SK-N-SH (cell line): ENCODE measurements at regions not wholly inside any gene's neighbourhood (a gene's known extent, or its start where the extent isn't known, plus 50 kb on each side); places are given as distances from the start of the nearest gene placed in this dataset.
A peak's percentile ranks its signal among the peaks of the same experiment; 100 is the strongest.

ENCODE experiments used
- CTCF ChIA-PET: fragments of 300-600, 350-600 bp; formaldehyde crosslinking; extraction: SDS; loops from one replicate; lab custom pipeline; 2021; lab: Yijun Ruan, JAX
- POLR2A ChIA-PET: fragments of 350-600 bp; sonication (Branson Sonifier 250); formaldehyde crosslinking; extraction: SDS; loops from one replicate; lab custom pipeline; 2020; ENCODE audit warnings: antibody characterized with exemption, inconsistent platforms; lab: Yijun Ruan, JAX
- DNase-seq: peaks from one replicate; pipeline ENCODE4 v3.0.0; 2012
- H2AFZ ChIP-seq: fragments of 200-600 bp; sonication (generic); 2 replicates; pipeline ENCODE4 v1.8.1; 2016; ENCODE audit warnings: antibody characterized with exemption, mild to moderate bottlenecking, low read depth
- H3F3A ChIP-seq: fragments of 200-600 bp; sonication (generic); replicated peaks from 2 replicates; pipeline ENCODE3; 2016; ENCODE audit warnings: antibody characterized with exemption, mild to moderate bottlenecking; ENCODE audit not compliant: insufficient read depth
- H3K27ac ChIP-seq, 2 experiments: fragments of 200-500 bp in 1 of 2; fragments of 200-600 bp in 1 of 2; sonication (Bioruptor generic) in 1 of 2; sonication (generic), shearing (Covaris generic) in 1 of 2; 2 replicates each; pipeline versions ENCODE4 v1.5.1 to v1.6.1; 2014 to 2016; ENCODE audit warnings: low read depth in 2 of 2, inconsistent platforms in 1 of 2, low read length in 1 of 2, mild to moderate bottlenecking in 1 of 2, mixed read lengths in 1 of 2
- H3K27me3 ChIP-seq: fragments of 200-600 bp; sonication (generic), shearing (Covaris generic); 2 replicates; pipeline ENCODE4 v1.6.1; 2016; ENCODE audit warnings: mixed run types; ENCODE audit not compliant: insufficient read depth
- H3K36me3 ChIP-seq, 2 experiments: fragments of 200-500 bp in 1 of 2; fragments of 200-600 bp in 1 of 2; sonication (Bioruptor generic) in 1 of 2; sonication (generic) in 1 of 2; replicated peaks in 1 of 2; 2 replicates each; pipeline versions ENCODE3 to v1.5.1; 2014 to 2016; ENCODE audit warnings: low read length in 1 of 2, mild to moderate bottlenecking in 1 of 2; ENCODE audit not compliant: insufficient read depth in 2 of 2, control insufficient read depth in 1 of 2
- H3K4me1 ChIP-seq, 2 experiments: fragments of 200-500 bp in 1 of 2; fragments of 200-600 bp in 1 of 2; sonication (Bioruptor generic) in 1 of 2; sonication (generic), shearing (Covaris generic) in 1 of 2; 2 replicates each; pipeline versions ENCODE4 v1.5.1 to v1.6.1; 2014 to 2016; ENCODE audit warnings: low read depth in 1 of 2, low read length in 1 of 2, mixed run types in 1 of 2; ENCODE audit not compliant: insufficient read depth in 2 of 2, control insufficient read depth in 1 of 2
- H3K4me2 ChIP-seq: fragments of 200-600 bp; sonication (generic), shearing (Covaris generic); 2 replicates; pipeline ENCODE4 v1.6.1; 2017; ENCODE audit warnings: mixed run types
- H3K4me3 ChIP-seq, 2 experiments: fragments of 200-500 bp in 1 of 2; fragments of 200-600 bp in 1 of 2; sonication (Bioruptor generic) in 1 of 2; sonication (generic), shearing (Covaris generic) in 1 of 2; 2 replicates each; pipeline versions ENCODE4 v1.5.1 to v1.8.1; 2014 to 2016; ENCODE audit warnings: low read depth in 2 of 2, inconsistent platforms in 1 of 2, low read length in 1 of 2, mild to moderate bottlenecking in 1 of 2, mixed read lengths in 1 of 2, moderate library complexity in 1 of 2
- H3K79me2 ChIP-seq: fragments of 200-600 bp; sonication (generic); 2 replicates; pipeline ENCODE4 v1.8.1; 2017; ENCODE audit warnings: mild to moderate bottlenecking; ENCODE audit not compliant: insufficient read depth
- H3K9ac ChIP-seq: fragments of 200-600 bp; sonication (generic); 2 replicates; pipeline ENCODE4 v1.6.1; 2017; ENCODE audit warnings: mixed run types
- H3K9me2 ChIP-seq: fragments of 200-600 bp; sonication (generic); 2 replicates; pipeline ENCODE4 v1.6.1; 2017; ENCODE audit warnings: mixed run types
- H3K9me3 ChIP-seq: fragments of 200-600 bp; sonication (generic); 2 replicates; pipeline ENCODE4 v1.6.1; 2017; ENCODE audit warnings: mixed run types, mild to moderate bottlenecking, moderate library complexity
- H4K20me1 ChIP-seq: fragments of 200-600 bp; sonication (generic); 2 replicates; pipeline ENCODE4 v1.6.1; 2017; ENCODE audit warnings: mild to moderate bottlenecking, mixed run types; ENCODE audit not compliant: insufficient read depth
- CTCF ChIP-seq: fragments of 200-600 bp; sonication (generic); IDR thresholded peaks from 2 replicates; pipeline ENCODE4 v1.6.1; 2017; ENCODE audit warnings: antibody characterized with exemption, mild to moderate bottlenecking, moderate library complexity
- ELF1 ChIP-seq: IDR thresholded peaks from 2 replicates; pipeline ENCODE4 v1.4.0; 2012
- EP300 ChIP-seq, 2 experiments: IDR thresholded peaks; 2 replicates each; pipeline versions ENCODE4 v1.4.0 to v1.6.1; 2012; ENCODE audit warnings: borderline replicate concordance in 1 of 2, low read depth in 1 of 2, low read length in 1 of 2
- FOSL2 ChIP-seq: IDR thresholded peaks from 2 replicates; pipeline ENCODE4 v1.4.0; 2012; ENCODE audit warnings: low read depth, mild to moderate bottlenecking, moderate library complexity, borderline replicate concordance
- GABPA ChIP-seq: IDR thresholded peaks from 2 replicates; pipeline ENCODE4 v1.4.0; 2012; ENCODE audit warnings: low read depth, mild to moderate bottlenecking
- GATA2 ChIP-seq: sonication (generic); formaldehyde crosslinking; IDR thresholded peaks from 2 replicates; pipeline ENCODE4 v1.5.0; 2020; ENCODE audit warnings: mild to moderate bottlenecking, missing genetic modification reagents
- IRF3 ChIP-seq: fragments of 150-350 bp; IDR thresholded peaks from 2 replicates; pipeline ENCODE4 v1.6.1; 2016; ENCODE audit warnings: mild to moderate bottlenecking, low read depth, low read length
- MAX ChIP-seq: IDR thresholded peaks from 2 replicates; pipeline ENCODE4 v1.4.0; 2012; ENCODE audit warnings: low read depth
- MXI1 ChIP-seq: IDR thresholded peaks from 2 replicates; pipeline ENCODE4 v1.6.1; 2012; ENCODE audit warnings: mild to moderate bottlenecking, low read depth, low read length, improper control_type of control experiment
- NFIC ChIP-seq: IDR thresholded peaks from 2 replicates; pipeline ENCODE4 v1.4.0; 2012; ENCODE audit warnings: borderline replicate concordance
- NRF1 ChIP-seq: IDR thresholded peaks from 2 replicates; pipeline ENCODE4 v1.6.1; 2012; ENCODE audit warnings: low read depth, mild to moderate bottlenecking, low read length
- PBX3 ChIP-seq: IDR thresholded peaks from 2 replicates; pipeline ENCODE4; 2012
- POLR2AphosphoS5 ChIP-seq: IDR thresholded peaks from 2 replicates; pipeline ENCODE4 v1.6.1; 2012; ENCODE audit warnings: low read depth, low read length
- USF1 ChIP-seq: IDR thresholded peaks from 2 replicates; pipeline ENCODE4 v1.4.0; 2012; ENCODE audit warnings: low read depth, borderline replicate concordance
- USF2 ChIP-seq: fragments of 150-350 bp; IDR thresholded peaks from 2 replicates; pipeline ENCODE4 v1.6.1; 2017; ENCODE audit warnings: antibody characterized with exemption, low read length, low read depth, borderline replicate concordance
- ZBTB33 ChIP-seq: IDR thresholded peaks from 2 replicates; pipeline ENCODE4 v1.4.0; 2012; ENCODE audit warnings: low read depth, borderline replicate concordance
- WGBS: methylation state at CpG from one replicate; pipeline ENCODE4 v1.1.6; 2017; ENCODE audit warnings: low lambda C conversion rate; 5-methylcytosine and 5-hydroxymethylcytosine counted together

GRCh38 chr4:72860766-72861165 is 208.8 kb downstream of the COX18 start:
- no peak overlapping the region for H3K4me2 ChIP-seq
- H4K20me1 ChIP-seq: no peaks in the 10 kb centered on the region
- H3F3A ChIP-seq: no peaks in the 10 kb centered on the region
- no peaks in the 10 kb centered on the region for H3K27me3 ChIP-seq
- H3K79me2 ChIP-seq: no peaks in the 10 kb centered on the region
- no peak for DNase-seq
- no peak overlapping the region for H3K9ac ChIP-seq
- no peaks in the 10 kb centered on the region for H3K36me3 ChIP-seq
- no peaks in the 10 kb centered on the region for H3K9me2 ChIP-seq
- no peak overlapping the region for H3K27ac ChIP-seq
- no peak for TF ChIP-seq IRF3
- no peak for TF ChIP-seq EP300 (IDR thresholded peaks at IDR 0.05; ENCODE audit: borderline replicate concordance in 1 of 2, low read depth in 1 of 2, low read length in 1 of 2)
- no peak for TF ChIP-seq MXI1
- no peak for TF ChIP-seq GATA2 (CRISPR knock-in tag)
- no peak for TF ChIP-seq FOSL2
- TF ChIP-seq POLR2AphosphoS5: no peak
- TF ChIP-seq NFIC: no peak
- TF ChIP-seq MAX: no peak
- no peak for TF ChIP-seq USF2
- TF ChIP-seq ELF1: no peak
- no peak for TF ChIP-seq CTCF
- H3K9me3 ChIP-seq: no peaks in the 10 kb centered on the region
- ChIA-PET CTCF (no interaction called here), POLR2A (no interaction called here)
- no peak overlapping the region for H2AFZ ChIP-seq
- H3K4me1 ChIP-seq: no peaks in the 10 kb centered on the region
- H3K4me3 ChIP-seq: no peak overlapping the region

GRCh38 chr4:72858328-72858727 is 211.2 kb downstream of the COX18 start:
- no peak for DNase-seq
- Histone ChIP-seq H3K27me3 (no peaks in the 10 kb centered on the region), H3K4me2 (no peak overlapping the region), H3K27ac (no peak overlapping the region), H3K36me3 (no peaks in the 10 kb centered on the region), H3K4me1 (no peaks in the 10 kb centered on the region), H3K9ac (no peak overlapping the region), H3K79me2 (no peaks in the 10 kb centered on the region), H3K9me3 (no peaks in the 10 kb centered on the region), H2AFZ (no peak overlapping the region), H3K9me2 (no peaks in the 10 kb centered on the region), H3F3A (no peaks in the 10 kb centered on the region), H3K4me3 (no peak overlapping the region), H4K20me1 (no peaks in the 10 kb centered on the region)
- WGBS: 10% methylated on average over 4 of the region's 4 CpGs
- ChIA-PET POLR2A (no interaction called here), CTCF (no interaction called here)
- TF ChIP-seq FOSL2 (0 out of 2 replicates have a peak, but pooled peaks have one; percentile 28), GABPA (no peak), USF1 (no peak), POLR2AphosphoS5 (no peak), NRF1 (no peak), PBX3 (peak; percentile 47), IRF3 (no peak), CTCF (no peak), ZBTB33 (no peak), GATA2 (CRISPR knock-in tag) (no peak)
